Activated T-cell treated with anti-CD3 and anti-CD28 coated beads, Interleukin-2, amount 50 U/mL, for 24 hours (primary cell): ENCODE measurements at regions not wholly inside any gene's neighbourhood (a gene's known extent, or its start where the extent isn't known, plus 50 kb on each side); places are given as distances from the start of the nearest gene placed in this dataset.
"Not testable (repeated sequence)": the region's sequence is repeated elsewhere in the genome, so short reads cannot be mapped to it uniquely, and the experiment has no call there.

ENCODE experiments used
- DNase-seq: peaks from one replicate; pipeline ENCODE4 v3.0.0-alpha.2; 2020
- H3K27ac Mint-ChIP-seq: 2 replicates; pipeline ENCODE4 v1.8.0; 2020; ENCODE audit warnings: mild to moderate bottlenecking, mixed read lengths
- H3K27me3 Mint-ChIP-seq: 2 replicates; pipeline ENCODE4 v1.8.0; 2020; ENCODE audit warnings: mixed read lengths
- H3K36me3 Mint-ChIP-seq: 2 replicates; pipeline ENCODE4 v1.8.0; 2020; ENCODE audit warnings: low read depth, mixed read lengths
- H3K4me1 Mint-ChIP-seq: 2 replicates; pipeline ENCODE4 v1.8.0; 2020; ENCODE audit warnings: low read depth, mixed read lengths
- H3K4me3 Mint-ChIP-seq: 2 replicates; pipeline ENCODE4 v1.8.0; 2020; ENCODE audit warnings: mild to moderate bottlenecking, moderate library complexity, mixed read lengths
- H3K9me3 Mint-ChIP-seq: 2 replicates; pipeline ENCODE4 v1.8.0; 2020; ENCODE audit warnings: mixed read lengths

GRCh38 chr13:65112123-65112522 is 2118.0 kb downstream of the PCDH9 start:
- no peaks in the 10 kb centered on the region for H3K36me3 Mint-ChIP-seq
- DNase-seq = no peak
- no peaks in the 10 kb centered on the region for H3K4me1 Mint-ChIP-seq
- H3K4me3 Mint-ChIP-seq = no peak overlapping the region
- H3K27ac Mint-ChIP-seq = no peak overlapping the region
- peaks cover 17% of the 10 kb centered on the region for H3K9me3 Mint-ChIP-seq
- no peaks in the 10 kb centered on the region for H3K27me3 Mint-ChIP-seq

- Mint-ChIP-seq H3K27ac (no peak overlapping the region), H3K4me1 (no peaks in the 10 kb centered on the region), H3K9me3 (peaks cover 25% of the 10 kb centered on the region), H3K27me3 (no peaks in the 10 kb centered on the region), H3K4me3 (no peak overlapping the region), H3K36me3 (no peaks in the 10 kb centered on the region)
- no peak for DNase-seq
These were observed 2118.9 kb downstream of the PCDH9 start for GRCh38 chr13:65111223-65111622.

GRCh38 chr13:65104436-65104835 is 2125.7 kb downstream of the PCDH9 start:
- not testable (repeated sequence) for H3K36me3 Mint-ChIP-seq, DNase-seq, H3K27ac Mint-ChIP-seq, H3K4me1 Mint-ChIP-seq, H3K27me3 Mint-ChIP-seq, H3K4me3 Mint-ChIP-seq
- H3K9me3 Mint-ChIP-seq = peaks cover 36% of the 10 kb centered on the region

- no peak for DNase-seq
- H3K27me3 Mint-ChIP-seq = no peaks in the 10 kb centered on the region
- H3K9me3 Mint-ChIP-seq = peaks cover 33% of the 10 kb centered on the region
- no peak overlapping the region for H3K27ac Mint-ChIP-seq
- no peaks in the 10 kb centered on the region for H3K4me1 Mint-ChIP-seq
- H3K36me3 Mint-ChIP-seq = no peaks in the 10 kb centered on the region
- no peak overlapping the region for H3K4me3 Mint-ChIP-seq
These were observed 2126.8 kb downstream of the PCDH9 start for GRCh38 chr13:65103351-65103750.

- Mint-ChIP-seq H3K27me3 (no peaks in the 10 kb centered on the region), H3K27ac (no peak overlapping the region), H3K4me1 (no peaks in the 10 kb centered on the region), H3K4me3 (no peak overlapping the region), H3K9me3 (peaks cover 13% of the 10 kb centered on the region), H3K36me3 (no peaks in the 10 kb centered on the region)
- DNase-seq = no peak
These were observed 2134.7 kb downstream of the PCDH9 start for GRCh38 chr13:65095161-65096082.

- H3K27ac Mint-ChIP-seq = no peak overlapping the region
- H3K9me3 Mint-ChIP-seq = peaks cover 13% of the 10 kb centered on the region
- no peaks in the 10 kb centered on the region for H3K36me3 Mint-ChIP-seq
- no peaks in the 10 kb centered on the region for H3K27me3 Mint-ChIP-seq
- DNase-seq = no peak
- no peak overlapping the region for H3K4me3 Mint-ChIP-seq
- no peaks in the 10 kb centered on the region for H3K4me1 Mint-ChIP-seq
These were observed 2136.8 kb downstream of the PCDH9 start for GRCh38 chr13:65093357-65093756.

- Mint-ChIP-seq H3K27ac (no peak overlapping the region), H3K36me3 (no peaks in the 10 kb centered on the region), H3K4me1 (no peaks in the 10 kb centered on the region), H3K9me3 (peaks cover 13% of the 10 kb centered on the region), H3K27me3 (no peaks in the 10 kb centered on the region), H3K4me3 (no peak overlapping the region)
- DNase-seq = no peak
These were observed 2139.1 kb downstream of the PCDH9 start for GRCh38 chr13:65091031-65091430.

- Mint-ChIP-seq H3K4me1 (no peaks in the 10 kb centered on the region), H3K4me3 (no peak overlapping the region), H3K36me3 (no peaks in the 10 kb centered on the region), H3K9me3 (peaks cover 10% of the 10 kb centered on the region), H3K27me3 (no peaks in the 10 kb centered on the region), H3K27ac (no peak overlapping the region)
- no peak for DNase-seq
These were observed 2139.9 kb downstream of the PCDH9 start for GRCh38 chr13:65090186-65090585.

GRCh38 chr13:65088906-65089305 is 2141.2 kb downstream of the PCDH9 start:
- Mint-ChIP-seq H3K9me3 (peaks cover 8% of the 10 kb centered on the region), H3K4me1 (no peaks in the 10 kb centered on the region), H3K27me3 (no peaks in the 10 kb centered on the region), H3K36me3 (no peaks in the 10 kb centered on the region), H3K4me3 (no peak overlapping the region), H3K27ac (no peak overlapping the region)
- no peak for DNase-seq

GRCh38 chr13:65085977-65086376 is 2144.2 kb downstream of the PCDH9 start:
- Mint-ChIP-seq H3K4me3 (no peak overlapping the region), H3K36me3 (no peaks in the 10 kb centered on the region), H3K9me3 (peaks cover 6% of the 10 kb centered on the region), H3K4me1 (no peaks in the 10 kb centered on the region), H3K27me3 (no peaks in the 10 kb centered on the region), H3K27ac (no peak overlapping the region)
- no peak for DNase-seq

GRCh38 chr13:65074248-65074647 is 2155.9 kb downstream of the PCDH9 start:
- no peak for DNase-seq
- Mint-ChIP-seq H3K36me3 (no peaks in the 10 kb centered on the region), H3K9me3 (peaks cover 12% of the 10 kb centered on the region), H3K27ac (no peak overlapping the region), H3K4me1 (no peaks in the 10 kb centered on the region), H3K4me3 (no peak overlapping the region), H3K27me3 (no peaks in the 10 kb centered on the region)

GRCh38 chr13:65064967-65065366 is 2165.2 kb downstream of the PCDH9 start:
- no peaks in the 10 kb centered on the region for H3K4me1 Mint-ChIP-seq
- peaks cover 17% of the 10 kb centered on the region for H3K9me3 Mint-ChIP-seq
- H3K36me3 Mint-ChIP-seq = no peaks in the 10 kb centered on the region
- no peak overlapping the region for H3K4me3 Mint-ChIP-seq
- no peak for DNase-seq
- H3K27ac Mint-ChIP-seq = no peak overlapping the region
- H3K27me3 Mint-ChIP-seq = no peaks in the 10 kb centered on the region

GRCh38 chr13:65063753-65064152 is 2166.4 kb downstream of the PCDH9 start:
- Mint-ChIP-seq H3K4me3 (no peak overlapping the region), H3K36me3 (no peaks in the 10 kb centered on the region), H3K4me1 (no peaks in the 10 kb centered on the region), H3K27ac (no peak overlapping the region), H3K9me3 (peaks cover 14% of the 10 kb centered on the region), H3K27me3 (no peaks in the 10 kb centered on the region)
- no peak for DNase-seq

GRCh38 chr13:65057986-65058385 is 2172.2 kb downstream of the PCDH9 start:
- Mint-ChIP-seq H3K4me3 (no peak overlapping the region), H3K9me3 (peaks cover 5% of the 10 kb centered on the region), H3K27ac (no peak overlapping the region), H3K4me1 (no peaks in the 10 kb centered on the region), H3K36me3 (no peaks in the 10 kb centered on the region), H3K27me3 (no peaks in the 10 kb centered on the region)
- DNase-seq = no peak

GRCh38 chr13:65054277-65054676 is 2175.9 kb downstream of the PCDH9 start:
- Mint-ChIP-seq H3K4me1 (no peaks in the 10 kb centered on the region), H3K4me3 (no peak overlapping the region), H3K36me3 (no peaks in the 10 kb centered on the region), H3K27me3 (no peaks in the 10 kb centered on the region), H3K27ac (no peak overlapping the region), H3K9me3 (peaks cover 3% of the 10 kb centered on the region)
- no peak for DNase-seq
